KMS-11 (cell line): ENCODE measurements at regions not wholly inside any gene's neighbourhood (a gene's known extent, or its start where the extent isn't known, plus 50 kb on each side); places are given as distances from the start of the nearest gene placed in this dataset.

ENCODE experiments used
- H2AFZ ChIP-seq: fragments of 200-600 bp; sonication (generic); 2 replicates; pipeline ENCODE4 v1.6.1; 2016; ENCODE audit warnings: antibody characterized with exemption, mixed run types, low read depth
- H3K27ac ChIP-seq: fragments of 200-600 bp; sonication (generic); 2 replicates; pipeline ENCODE4 v1.6.1; 2016; ENCODE audit warnings: mild to moderate bottlenecking, mixed run types
- H3K27me3 ChIP-seq: fragments of 200-600 bp; sonication (generic); 2 replicates; pipeline ENCODE4 v1.6.1; 2017; ENCODE audit warnings: mild to moderate bottlenecking, low read depth, mixed run types, moderate library complexity; ENCODE audit not compliant: insufficient read depth
- H3K36me3 ChIP-seq: fragments of 200-600 bp; sonication (generic); 2 replicates; pipeline ENCODE4 v1.6.1; 2017; ENCODE audit warnings: mild to moderate bottlenecking, mixed run types; ENCODE audit not compliant: insufficient read depth
- H3K4me1 ChIP-seq: fragments of 200-600 bp; sonication (generic); 2 replicates; pipeline ENCODE4 v1.6.1; 2016; ENCODE audit warnings: mild to moderate bottlenecking, low read depth, mixed run types; ENCODE audit not compliant: poor library complexity, severe bottlenecking
- H3K4me2 ChIP-seq: fragments of 200-600 bp; sonication (generic); 2 replicates; pipeline ENCODE4 v1.7.0; 2016; ENCODE audit warnings: mild to moderate bottlenecking, mixed run types
- H3K4me3 ChIP-seq: fragments of 200-600 bp; sonication (generic); IDR thresholded peaks from 2 replicates; pipeline ENCODE4 v1.6.1; 2017; ENCODE audit warnings: low read depth, low read length, mixed read lengths; ENCODE audit not compliant: insufficient read depth
- H3K79me2 ChIP-seq: fragments of 200-600 bp; sonication (generic); 2 replicates; pipeline ENCODE4 v1.6.1; 2016; ENCODE audit warnings: low read depth, mixed run types; ENCODE audit not compliant: insufficient read depth
- H3K9ac ChIP-seq: fragments of 200-600 bp; sonication (generic); 2 replicates; pipeline ENCODE4 v1.6.1; 2016; ENCODE audit warnings: mild to moderate bottlenecking, mixed run types
- H4K20me1 ChIP-seq: fragments of 200-600 bp; sonication (generic); 2 replicates; pipeline ENCODE4 v1.6.1; 2016; ENCODE audit warnings: mild to moderate bottlenecking, mixed run types; ENCODE audit not compliant: insufficient read depth
- CTCF ChIP-seq: fragments of 200-600 bp; sonication (generic); conservative IDR thresholded peaks from 2 replicates; pipeline ENCODE4 v1.6.1; 2017; ENCODE audit warnings: low read depth, mild to moderate bottlenecking, antibody characterized with exemption, low read length, moderate library complexity, mixed read lengths

GRCh38 chr5:173804579-173804978 is 83.6 kb upstream of the CPEB4 start:
- Histone ChIP-seq H3K4me2 (no peak overlapping the region), H3K79me2 (no peaks in the 10 kb centered on the region), H3K4me3 (no peak overlapping the region), H3K36me3 (no peaks in the 10 kb centered on the region), H3K27me3 (no peaks in the 10 kb centered on the region), H3K9ac (no peak overlapping the region), H3K27ac (no peak overlapping the region), H3K4me1 (no peaks in the 10 kb centered on the region), H2AFZ (no peak overlapping the region), H4K20me1 (no peaks in the 10 kb centered on the region)
- no peak for TF ChIP-seq CTCF

GRCh38 chr5:173806270-173807035 is 81.7 kb upstream of the CPEB4 start:
- Histone ChIP-seq H3K27me3 (no peaks in the 10 kb centered on the region), H4K20me1 (no peaks in the 10 kb centered on the region), H2AFZ (no peak overlapping the region), H3K36me3 (no peaks in the 10 kb centered on the region), H3K4me3 (no peak overlapping the region), H3K4me1 (no peaks in the 10 kb centered on the region), H3K9ac (no peak overlapping the region), H3K4me2 (no peak overlapping the region), H3K27ac (no peak overlapping the region), H3K79me2 (no peaks in the 10 kb centered on the region)
- no peak for TF ChIP-seq CTCF

- Histone ChIP-seq H4K20me1 (no peaks in the 10 kb centered on the region), H3K4me1 (no peaks in the 10 kb centered on the region), H3K27me3 (no peaks in the 10 kb centered on the region), H3K36me3 (no peaks in the 10 kb centered on the region), H3K79me2 (no peaks in the 10 kb centered on the region), H3K9ac (no peak overlapping the region), H2AFZ (no peak overlapping the region), H3K4me2 (no peak overlapping the region), H3K27ac (no peak overlapping the region), H3K4me3 (no peak overlapping the region)
- TF ChIP-seq CTCF, result no peak
Observed at GRCh38 chr5:173807181-173807655, 80.9 kb upstream of the CPEB4 start.

DNA sequence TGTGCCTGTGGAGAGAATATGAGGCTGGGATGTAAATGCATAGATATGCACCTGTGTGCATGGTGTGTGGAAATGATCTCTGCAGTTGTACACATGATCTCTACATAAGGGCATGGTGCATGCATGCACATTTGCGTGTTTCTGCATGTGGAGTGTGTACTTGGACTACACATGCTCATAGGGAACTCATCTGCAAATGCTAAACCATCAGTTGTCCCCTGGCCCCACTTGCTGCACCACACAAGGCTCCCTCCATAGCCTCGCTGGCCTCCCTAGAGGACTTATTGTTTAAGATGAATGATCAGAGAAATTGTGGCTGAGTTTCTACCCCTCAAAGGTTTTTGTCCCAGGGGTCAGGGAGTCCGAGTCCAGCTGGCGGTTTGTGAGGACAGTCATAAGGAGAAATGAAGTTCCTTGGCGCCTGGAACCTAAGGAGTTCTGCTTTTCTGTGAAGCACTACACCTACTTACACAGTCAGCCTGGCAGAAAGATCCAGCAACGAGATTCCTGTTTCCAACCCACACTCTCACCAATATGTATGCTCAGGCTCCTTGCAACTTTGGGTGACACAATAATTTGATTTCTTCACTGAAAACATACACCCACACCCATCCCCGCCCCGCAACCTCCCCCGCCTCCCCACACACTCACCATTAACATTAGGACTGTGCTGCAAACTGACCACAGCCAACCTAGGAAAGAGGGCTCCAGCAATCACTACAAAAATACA is 79.9 kb upstream of the CPEB4 start:
- Histone ChIP-seq H3K27me3 (no peaks in the 10 kb centered on the region), H2AFZ (no peak overlapping the region), H3K9ac (no peak overlapping the region), H3K79me2 (no peaks in the 10 kb centered on the region), H3K4me1 (peaks cover 5% of the 10 kb centered on the region), H3K4me2 (no peak overlapping the region), H3K4me3 (no peak overlapping the region), H4K20me1 (no peaks in the 10 kb centered on the region), H3K36me3 (no peaks in the 10 kb centered on the region), H3K27ac (no peak overlapping the region)
- no peak for TF ChIP-seq CTCF
